ENCODE measurements at regions not wholly inside any gene's neighbourhood (a gene's known extent, or its start where the extent isn't known, plus 50 kb on each side); places are given as distances from the start of the nearest gene placed in this dataset.
"Not testable (repeated sequence)": the region's sequence is repeated elsewhere in the genome, so short reads cannot be mapped to it uniquely, and the experiment has no call there.

DNA sequence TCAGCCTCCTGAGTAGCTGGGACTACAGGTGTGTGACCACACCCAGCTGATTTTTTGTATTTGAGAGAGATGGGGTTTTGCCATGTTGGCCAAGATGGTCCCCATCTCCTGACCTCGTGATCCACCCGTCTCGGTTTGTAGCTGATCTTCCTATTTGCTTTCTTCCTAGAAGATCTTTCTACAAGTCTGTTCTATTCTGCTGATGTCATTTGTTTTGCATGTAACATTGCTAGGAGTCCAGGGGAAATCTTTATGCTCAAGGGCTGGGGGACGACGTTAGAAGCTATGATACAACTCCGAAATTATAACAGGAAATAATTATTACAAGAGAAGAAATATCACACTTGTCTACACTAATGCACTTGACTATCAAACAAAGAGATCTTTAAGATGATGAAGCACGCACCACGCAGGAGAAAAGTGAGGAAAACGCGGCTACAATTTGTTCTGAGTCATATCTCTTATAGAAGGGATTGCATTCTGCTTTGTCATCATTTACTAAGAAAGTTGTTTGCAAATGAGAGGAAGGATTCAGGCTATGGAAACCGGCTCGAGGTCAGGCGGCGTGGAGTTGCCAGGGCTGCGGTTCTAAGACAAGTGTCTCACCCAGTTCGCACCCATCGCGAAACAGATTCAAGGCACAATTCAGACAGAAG is 103.0 kb upstream of the CARD11 start:
- no peak for DNase-seq (ENCODE audit: low read depth)
- no peak overlapping the region for H3K4me3 ChIP-seq (ENCODE audit: control insufficient read depth, low read depth, low read length)
- TF ChIP-seq, protein P1, sequence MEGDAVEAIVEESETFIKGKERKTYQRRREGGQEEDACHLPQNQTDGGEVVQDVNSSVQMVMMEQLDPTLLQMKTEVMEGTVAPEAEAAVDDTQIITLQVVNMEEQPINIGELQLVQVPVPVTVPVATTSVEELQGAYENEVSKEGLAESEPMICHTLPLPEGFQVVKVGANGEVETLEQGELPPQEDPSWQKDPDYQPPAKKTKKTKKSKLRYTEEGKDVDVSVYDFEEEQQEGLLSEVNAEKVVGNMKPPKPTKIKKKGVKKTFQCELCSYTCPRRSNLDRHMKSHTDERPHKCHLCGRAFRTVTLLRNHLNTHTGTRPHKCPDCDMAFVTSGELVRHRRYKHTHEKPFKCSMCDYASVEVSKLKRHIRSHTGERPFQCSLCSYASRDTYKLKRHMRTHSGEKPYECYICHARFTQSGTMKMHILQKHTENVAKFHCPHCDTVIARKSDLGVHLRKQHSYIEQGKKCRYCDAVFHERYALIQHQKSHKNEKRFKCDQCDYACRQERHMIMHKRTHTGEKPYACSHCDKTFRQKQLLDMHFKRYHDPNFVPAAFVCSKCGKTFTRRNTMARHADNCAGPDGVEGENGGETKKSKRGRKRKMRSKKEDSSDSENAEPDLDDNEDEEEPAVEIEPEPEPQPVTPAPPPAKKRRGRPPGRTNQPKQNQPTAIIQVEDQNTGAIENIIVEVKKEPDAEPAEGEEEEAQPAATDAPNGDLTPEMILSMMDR (conservative IDR thresholded peaks at IDR 0.05; ENCODE audit: control insufficient read depth, insufficient read depth, low read depth, low read length) = no peak

DNA sequence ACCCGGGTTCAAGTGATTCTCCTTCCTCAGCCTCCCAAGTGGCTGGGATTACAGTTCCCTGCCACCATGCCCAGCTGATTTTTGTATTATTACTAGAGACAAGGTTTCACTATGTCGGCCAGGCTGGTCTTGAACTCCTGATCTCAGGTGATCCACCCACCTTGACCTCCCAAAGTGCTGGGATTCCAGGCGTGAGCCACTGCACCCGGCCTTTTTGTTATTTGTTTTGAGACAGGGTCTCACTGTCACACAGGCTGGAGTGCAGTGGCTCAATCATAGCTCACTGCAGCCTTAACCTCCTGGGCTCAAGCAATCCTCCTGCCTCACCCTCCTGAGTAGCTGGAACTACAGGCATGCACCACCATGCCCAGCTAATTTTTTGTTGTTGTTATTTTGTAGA is 104.8 kb upstream of the CARD11 start:
- H3K4me3 ChIP-seq (ENCODE audit: control insufficient read depth, low read depth, low read length); DNase-seq (ENCODE audit: low read depth): not testable (repeated sequence)

DNA sequence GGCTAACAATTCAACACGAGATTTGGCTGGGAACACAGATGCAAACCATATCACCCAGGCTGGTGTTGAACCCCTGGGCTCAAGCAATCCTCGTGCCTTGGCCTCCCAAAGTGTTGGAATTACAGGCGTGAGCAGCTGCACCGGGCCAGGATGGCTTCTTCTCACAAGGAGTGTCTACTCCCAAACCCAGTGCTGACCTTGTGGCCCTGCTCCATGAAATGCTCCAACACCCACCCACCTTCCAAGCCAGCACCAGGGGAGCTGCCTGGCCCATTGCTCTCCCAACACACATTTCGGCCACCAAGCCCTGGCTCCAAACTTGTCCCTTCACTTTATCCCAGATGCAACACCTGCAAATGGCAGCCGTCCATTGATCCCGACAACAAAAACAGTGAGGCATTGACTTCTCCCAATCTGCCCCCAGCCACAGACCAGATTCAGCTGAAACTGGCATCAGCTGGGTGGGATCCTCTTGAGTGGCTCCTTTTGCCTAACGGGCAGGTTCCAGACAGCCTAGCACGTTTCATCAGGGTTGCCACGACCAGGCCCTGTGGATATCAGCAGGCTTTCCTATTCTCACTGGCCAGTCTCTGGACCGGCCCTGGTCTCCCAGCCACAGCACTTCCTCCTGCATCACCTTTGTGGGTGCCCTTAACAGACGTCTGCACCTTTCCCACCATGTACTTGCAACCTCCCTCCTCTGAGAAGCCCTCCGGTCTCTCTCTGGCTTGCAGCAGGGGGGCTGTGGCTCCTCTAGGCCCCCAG is 105.7 kb upstream of the CARD11 start:
- TF ChIP-seq, protein P1 (conservative IDR thresholded peaks at IDR 0.05; ENCODE audit: control insufficient read depth, insufficient read depth, low read depth, low read length) = no peak
- H3K4me3 ChIP-seq (ENCODE audit: control insufficient read depth, low read depth, low read length) = no peak overlapping the region
- no peak for DNase-seq (ENCODE audit: low read depth)

DNA sequence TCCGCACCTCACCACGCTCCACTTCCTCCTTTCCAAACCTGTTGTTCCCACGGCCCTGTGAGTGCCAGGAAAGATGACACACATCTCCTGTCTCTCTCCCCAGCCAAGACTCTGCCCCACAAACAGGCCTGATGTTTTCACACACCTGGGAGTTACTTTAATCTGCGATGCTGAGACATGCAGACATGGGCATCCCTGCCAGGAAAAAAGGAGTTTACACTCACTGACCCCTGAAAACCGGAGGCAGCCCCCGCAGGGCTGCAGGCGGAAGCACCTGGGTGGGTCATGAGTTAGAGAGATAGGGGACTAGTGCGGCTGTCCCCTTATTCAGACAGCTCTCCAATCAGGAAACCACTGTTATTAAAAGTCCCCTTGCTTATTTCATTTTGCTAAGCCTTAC is 106.4 kb upstream of the CARD11 start:
- H3K4me3 ChIP-seq (ENCODE audit: control insufficient read depth, low read depth, low read length) = no peak overlapping the region
- no peak for DNase-seq (ENCODE audit: low read depth)
- TF ChIP-seq, protein P1 (conservative IDR thresholded peaks at IDR 0.05; ENCODE audit: control insufficient read depth, insufficient read depth, low read depth, low read length) = no peak

DNA sequence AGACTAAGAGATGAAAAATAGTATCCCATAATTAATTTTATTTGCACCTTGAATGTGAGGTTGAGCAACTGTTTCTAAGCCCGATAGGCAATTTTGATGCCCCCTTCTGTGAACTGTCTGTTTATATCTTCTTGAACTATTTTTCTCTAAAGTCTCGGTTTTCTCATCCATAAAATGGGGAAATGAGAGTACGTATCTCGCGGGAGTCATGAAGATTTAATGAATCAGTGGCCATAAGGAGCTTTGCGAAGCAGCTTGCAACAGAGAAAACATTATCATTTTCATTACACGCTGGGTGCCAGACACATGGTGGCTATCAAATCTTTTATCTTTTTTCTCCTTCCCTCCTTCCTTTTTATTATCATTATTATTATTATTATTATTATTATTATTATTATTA is 108.1 kb upstream of the CARD11 start:
- DNase-seq (ENCODE audit: low read depth) = no peak
- TF ChIP-seq, protein P1 (conservative IDR thresholded peaks at IDR 0.05; ENCODE audit: control insufficient read depth, insufficient read depth, low read depth, low read length) = no peak
- no peak overlapping the region for H3K4me3 ChIP-seq (ENCODE audit: control insufficient read depth, low read depth, low read length)

DNA sequence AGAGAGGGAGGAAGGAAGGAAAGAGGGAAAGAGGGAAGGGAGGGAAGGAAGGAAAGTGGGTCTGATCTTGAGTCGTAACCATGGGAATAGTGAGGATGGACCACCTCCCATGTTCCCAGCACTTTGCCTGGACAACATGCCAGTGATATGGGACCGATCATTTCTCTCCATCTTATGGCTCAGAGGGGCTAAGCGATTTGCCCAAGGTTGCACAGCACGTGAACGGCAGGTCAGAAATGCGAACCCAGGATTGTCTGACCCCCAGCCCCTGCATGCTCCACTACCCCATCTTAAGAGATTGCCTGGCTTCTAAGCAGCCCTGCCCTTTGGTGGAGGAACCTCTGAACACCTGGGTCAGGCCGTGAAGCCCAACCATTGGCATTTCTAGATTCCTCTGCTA is 109.0 kb upstream of the CARD11 start:
- TF ChIP-seq, protein P1 (conservative IDR thresholded peaks at IDR 0.05; ENCODE audit: control insufficient read depth, insufficient read depth, low read depth, low read length) = no peak

DNA sequence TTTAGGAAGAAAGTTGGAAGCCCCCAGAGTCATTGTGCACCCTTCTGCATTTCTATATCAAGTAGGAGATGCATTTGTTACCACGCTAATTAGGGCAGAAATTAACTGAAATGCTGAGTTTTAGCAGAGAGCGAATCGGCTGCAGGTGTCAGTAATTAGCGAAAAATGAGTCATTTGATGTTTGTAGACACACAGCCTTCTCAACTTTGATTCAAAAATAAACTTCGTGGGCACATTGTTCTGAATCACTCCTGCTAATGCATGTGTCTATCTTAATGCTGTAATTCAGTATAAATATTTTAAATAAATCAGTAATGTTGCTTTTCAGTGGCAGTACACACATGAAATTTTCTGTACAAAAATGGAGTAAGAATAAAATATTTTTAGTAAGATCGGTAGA is 109.5 kb upstream of the CARD11 start:
- no peak for DNase-seq (ENCODE audit: low read depth)
- TF ChIP-seq, protein P1 (conservative IDR thresholded peaks at IDR 0.05; ENCODE audit: control insufficient read depth, insufficient read depth, low read depth, low read length) = no peak
- no peak overlapping the region for H3K4me3 ChIP-seq (ENCODE audit: control insufficient read depth, low read depth, low read length)

More for the DNA sequence above, 109.0 kb upstream of the CARD11 start:
- H3K4me3 ChIP-seq (ENCODE audit: control insufficient read depth, low read depth, low read length) = no peak overlapping the region
- no peak for DNase-seq (ENCODE audit: low read depth)
